ENCODE measurements at regions not wholly inside any gene's neighbourhood (a gene's known extent, or its start where the extent isn't known, plus 50 kb on each side); places are given as distances from the start of the nearest gene placed in this dataset.

DNA sequence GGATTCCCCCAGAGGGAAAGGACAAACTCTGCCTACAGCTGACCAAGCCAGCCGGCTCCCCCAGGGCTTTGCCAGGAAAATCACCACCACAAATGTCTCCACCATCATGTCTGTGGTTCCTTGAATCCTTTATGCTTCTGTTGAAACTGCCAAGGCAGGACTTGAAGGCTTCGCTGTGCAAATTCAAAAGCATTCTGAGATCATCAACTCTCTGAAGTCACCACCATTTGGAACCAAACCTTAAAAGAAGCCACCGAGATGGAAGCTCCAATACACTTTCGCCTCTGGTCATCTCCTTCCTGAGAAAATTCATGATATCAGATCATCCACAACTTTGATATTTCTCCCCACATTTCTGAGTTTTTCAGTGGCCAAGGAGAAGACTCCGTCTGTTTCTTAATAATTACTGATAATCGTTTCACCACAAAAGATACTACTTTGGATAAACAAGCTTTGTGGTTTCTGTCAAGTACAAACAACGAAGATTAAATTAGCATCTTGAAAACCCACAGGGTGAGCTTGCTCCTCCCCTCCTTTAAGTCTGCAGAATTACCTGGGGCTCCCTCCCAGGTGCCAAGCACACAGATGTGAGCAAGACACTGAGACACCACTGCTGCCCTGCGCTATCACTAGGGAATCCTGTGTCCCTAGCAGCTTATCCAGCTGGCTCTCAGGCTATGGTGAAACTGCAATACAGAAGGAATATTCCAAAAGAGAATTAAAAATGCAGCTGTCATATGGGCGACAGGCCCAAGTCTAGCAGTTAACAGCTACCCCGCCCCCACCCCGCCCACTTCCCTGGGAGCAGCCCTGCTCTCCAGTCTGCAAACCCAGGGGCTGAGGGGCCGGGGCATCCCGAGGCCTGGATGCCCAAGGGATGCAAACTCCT, 125.0 kb upstream of the TBL1X start:
- no peak for DNase-seq (ENCODE audit: extremely low read depth, low read depth)

DNA sequence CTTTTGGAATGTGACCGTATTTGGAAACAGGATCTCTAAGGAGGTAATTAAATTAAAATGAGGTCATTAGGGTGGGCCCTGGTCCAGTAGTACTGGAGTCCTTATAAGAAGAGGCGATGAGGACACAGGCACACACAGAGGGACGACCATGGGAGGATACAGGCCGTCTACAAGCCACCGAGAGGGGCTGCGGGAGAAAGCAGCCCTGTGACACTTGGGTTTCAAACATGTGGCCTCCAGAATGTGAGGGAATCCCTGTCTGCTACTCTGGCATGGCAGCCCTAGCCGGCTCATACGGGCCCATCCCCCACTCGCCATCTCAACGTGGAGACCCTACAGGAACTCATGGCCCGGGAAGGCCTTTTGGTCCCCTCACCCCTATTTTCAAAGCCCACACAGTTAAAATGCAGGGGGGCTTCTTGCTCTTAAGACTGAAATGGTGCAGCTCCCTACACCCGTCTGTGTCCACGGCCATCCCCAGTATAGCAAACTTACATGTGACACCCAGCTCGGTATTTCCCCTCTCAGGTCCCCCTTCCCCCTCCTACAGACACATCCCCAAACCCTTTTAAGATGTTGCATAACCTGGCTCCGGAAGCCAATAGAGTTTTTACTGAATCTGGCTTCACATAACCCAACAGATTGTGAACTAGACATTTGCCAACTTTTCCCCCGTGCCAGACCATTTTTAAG, 124.1 kb upstream of the TBL1X start:
- no peak for DNase-seq (ENCODE audit: extremely low read depth, low read depth)

DNA sequence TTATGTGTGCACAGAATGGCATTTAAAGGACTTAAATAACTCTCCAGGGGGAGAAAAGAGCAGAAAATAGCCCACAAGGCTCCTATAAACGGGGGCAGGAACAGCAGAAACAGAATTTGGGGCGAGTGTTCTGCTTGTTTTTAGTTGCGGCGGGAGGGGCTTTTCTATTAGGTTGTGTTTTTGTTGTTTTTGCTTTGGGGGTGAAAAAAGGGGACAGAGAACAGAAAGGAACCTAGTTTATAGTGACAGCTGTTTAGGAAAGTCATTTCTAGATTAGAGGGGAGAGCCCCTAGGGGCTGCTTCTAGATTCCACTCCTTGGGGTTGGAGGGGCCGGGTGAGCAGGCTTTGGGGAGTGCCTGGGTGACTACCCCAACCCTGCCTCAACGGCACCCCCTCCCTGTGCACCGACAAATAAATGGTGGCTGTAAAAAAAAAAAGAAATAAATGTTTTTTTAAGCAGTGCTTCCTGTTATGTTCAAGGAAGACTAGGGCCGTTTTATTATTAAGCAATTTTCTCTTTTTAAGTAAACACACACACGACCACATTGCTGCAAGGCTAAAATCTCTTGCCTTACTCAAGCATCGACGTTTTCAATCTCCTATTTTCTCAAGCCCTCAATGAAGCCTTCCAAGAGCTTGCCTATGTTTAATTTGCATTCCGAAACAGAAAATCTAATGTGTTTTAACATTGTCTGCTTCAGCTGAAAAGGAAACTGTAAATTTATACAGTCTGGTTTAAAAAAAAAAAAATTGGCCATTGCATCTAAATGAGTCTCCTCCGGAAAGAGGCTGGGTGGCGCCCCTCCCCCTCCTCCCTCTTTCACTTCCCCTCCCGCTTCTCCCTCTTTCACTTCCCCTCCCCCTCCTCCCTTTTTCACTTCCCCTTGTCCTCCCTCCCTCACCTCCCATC, 123.3 kb upstream of the TBL1X start:
- peak; percentile 47 for DNase-seq (ENCODE audit: extremely low read depth, low read depth)

DNA sequence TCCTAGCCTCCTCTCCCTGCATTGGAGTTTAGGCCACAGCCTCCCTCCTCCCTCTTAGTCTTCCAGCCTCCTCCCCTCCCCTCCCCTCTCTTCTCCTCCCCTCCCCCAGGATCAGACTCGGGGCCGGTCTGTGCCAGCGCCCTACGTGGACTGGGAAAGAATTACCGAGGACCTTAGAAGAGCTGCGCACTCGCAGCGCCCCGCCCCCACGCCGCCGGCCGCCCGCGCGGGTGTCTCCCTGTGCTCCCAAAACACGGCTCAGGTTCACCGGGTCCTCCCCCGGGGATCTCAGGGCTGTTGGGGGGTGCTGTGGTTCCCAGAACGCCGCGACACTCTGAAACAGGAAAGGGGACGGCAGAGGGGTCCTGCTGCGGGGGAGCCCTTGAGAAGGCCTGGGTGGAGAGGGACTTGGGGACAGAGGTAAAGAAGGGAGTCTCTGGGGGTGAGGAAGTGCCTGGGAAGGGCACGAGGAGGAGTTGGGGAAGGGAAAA, 122.3 kb upstream of the TBL1X start:
- peak; percentile 91 for DNase-seq (ENCODE audit: extremely low read depth, low read depth)

DNA sequence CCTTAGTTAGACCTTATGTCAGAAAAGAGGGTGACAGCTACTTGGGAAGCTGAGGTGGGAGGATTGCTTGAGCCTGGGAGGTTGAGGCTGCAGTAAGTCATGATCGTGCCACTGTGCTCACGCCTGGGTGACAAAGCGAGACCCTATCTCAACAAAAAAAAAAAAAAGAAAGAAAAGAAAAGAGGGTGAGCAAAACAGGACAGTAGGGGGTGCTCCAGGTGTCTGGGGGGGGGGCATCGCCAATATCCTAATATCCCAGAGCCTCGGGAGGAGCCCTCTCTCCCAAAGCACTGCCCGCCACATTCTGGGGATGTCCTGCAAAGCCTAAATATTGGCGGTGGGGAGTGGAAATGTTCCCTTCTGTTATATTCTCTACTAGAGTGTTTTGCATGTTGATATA, 120.9 kb upstream of the TBL1X start:
- no peak for DNase-seq (ENCODE audit: extremely low read depth, low read depth)

DNA sequence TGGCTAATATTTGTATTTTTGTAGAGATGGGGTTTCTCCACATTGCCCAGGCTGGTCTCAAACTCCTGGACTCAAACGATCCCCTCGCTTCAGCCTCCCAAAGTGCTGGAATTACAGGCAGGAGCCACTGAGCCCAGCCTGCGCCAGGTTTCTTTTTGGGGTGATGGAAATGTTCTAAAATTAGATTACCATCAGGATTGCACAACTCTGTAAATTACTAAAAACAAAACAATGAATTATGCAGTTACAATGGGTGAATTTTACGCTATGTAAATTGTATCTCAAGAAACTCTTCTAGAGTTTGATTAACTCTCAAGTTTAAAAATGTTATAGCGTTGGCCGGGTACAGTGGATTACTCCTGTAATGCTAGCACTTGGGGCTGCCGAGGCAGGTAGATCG, 118.9 kb upstream of the TBL1X start:
- no peak for DNase-seq (ENCODE audit: extremely low read depth, low read depth)

DNA sequence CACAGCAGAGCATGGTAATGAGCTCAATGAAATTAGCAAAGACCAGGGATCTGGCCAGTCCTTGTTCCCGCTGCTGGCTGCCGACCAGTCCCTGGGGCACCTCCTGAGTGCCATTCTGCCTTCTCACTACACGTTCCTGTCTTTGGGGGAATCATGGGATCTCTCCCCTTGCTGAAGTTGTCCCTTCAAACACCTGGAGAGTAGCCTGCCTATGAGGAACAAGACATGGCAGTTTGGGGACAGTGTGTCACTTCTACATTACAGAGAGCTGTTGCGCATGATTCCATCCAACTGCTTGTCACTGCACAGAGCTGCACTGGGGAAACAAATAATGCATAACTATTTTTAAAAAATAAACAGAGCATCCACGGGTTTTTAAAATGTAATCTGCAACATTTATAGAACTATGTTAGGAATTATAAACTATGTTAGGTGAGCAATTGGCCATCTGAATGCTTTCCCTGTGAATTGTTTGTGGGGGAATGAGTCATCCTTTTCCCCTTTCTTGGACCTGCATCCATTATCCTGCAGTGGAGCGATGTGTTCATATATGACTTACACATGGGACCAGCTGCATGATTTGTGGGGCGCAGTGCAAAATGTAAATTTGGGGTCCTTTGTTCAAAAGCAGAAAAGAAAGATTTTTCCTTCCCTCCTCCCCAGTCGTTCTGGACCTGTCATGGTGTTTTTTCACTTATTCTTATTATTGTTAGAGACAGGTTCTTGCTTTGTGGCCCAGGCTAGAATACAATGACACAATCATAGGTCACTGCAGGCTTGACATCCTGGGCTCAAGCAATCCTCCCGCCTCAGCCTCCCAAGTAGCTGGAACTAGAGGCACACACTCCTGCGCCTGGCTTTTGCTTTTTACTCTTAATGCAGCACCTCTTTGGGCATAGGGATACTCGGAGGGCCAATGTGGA, 115.0 kb upstream of the TBL1X start:
- no peak for DNase-seq (ENCODE audit: extremely low read depth, low read depth)

DNA sequence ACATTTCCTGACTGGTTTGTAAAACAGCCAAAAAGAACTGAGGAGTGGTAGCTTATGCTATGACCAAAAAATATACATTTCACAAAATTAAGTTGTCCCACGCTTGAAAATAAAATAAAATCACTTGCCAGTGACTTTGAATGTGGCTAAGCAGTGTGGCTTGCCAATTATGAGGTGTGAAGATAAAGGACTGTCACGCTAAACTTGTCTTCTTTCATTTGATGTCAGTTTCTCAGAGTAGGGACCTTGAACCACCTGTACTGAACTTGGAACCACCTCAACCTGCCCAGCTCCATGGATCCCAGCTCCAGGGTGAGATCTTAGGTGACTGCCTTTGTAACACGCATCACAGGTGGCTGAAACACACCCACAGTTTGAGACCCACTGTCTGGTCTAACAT, 113.7 kb upstream of the TBL1X start:
- DNase-seq (ENCODE audit: extremely low read depth, low read depth) = no peak

DNA sequence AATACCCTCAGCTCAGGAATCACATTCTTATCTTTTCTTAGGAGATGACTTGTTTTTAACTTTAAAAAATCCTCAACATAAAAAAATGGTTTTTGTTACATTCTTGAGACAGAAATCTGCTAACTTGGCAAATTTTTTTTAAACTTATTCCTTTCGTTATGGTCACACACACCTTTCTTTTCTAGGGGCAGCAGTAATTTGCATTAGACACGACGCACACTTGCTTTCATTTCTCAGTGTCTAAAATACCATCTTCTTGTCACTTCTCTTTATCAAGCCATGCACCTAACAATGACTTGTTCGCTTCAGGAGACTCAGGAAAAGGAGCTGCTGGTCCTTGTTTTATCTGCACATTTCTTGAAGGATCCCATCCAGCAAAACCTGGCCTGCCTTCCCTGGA, 112.6 kb upstream of the TBL1X start:
- DNase-seq (ENCODE audit: extremely low read depth, low read depth) = peak; percentile 8

DNA sequence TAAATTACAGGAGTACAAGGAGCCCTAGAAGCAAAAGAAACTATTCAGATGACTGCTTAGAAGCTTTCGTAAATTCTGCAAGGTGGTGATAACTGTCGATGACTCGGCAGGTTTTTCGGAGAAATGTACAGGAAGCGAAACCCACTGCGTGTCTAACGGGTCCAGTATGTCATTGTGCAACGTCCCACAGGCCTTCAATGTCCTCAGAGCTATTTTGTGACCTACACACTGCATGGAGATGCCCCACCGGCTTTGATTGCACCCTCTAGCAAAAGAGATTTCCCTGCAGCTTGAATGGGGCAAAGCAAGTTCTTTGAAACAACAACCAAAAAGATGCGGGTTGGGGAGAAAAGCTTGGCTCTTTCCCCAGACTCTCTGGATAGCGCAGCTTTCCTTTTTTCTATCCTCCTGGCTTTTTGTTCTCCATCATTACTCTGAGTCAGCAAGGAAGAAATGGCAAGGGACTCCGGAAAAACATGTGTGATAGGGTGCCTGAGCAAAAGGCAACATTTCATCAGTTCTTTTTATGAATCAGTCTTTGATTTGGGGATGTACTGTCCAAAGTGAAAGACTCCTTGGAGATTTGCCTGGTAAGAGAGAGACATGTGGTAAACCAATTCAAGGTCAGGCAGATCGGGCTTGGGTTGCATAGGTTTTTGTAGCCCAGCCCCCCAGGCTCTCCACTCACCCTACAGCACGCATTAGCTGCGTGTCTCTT, 112.0 kb upstream of the TBL1X start:
- peak; percentile 69 for DNase-seq (ENCODE audit: extremely low read depth, low read depth)

DNA sequence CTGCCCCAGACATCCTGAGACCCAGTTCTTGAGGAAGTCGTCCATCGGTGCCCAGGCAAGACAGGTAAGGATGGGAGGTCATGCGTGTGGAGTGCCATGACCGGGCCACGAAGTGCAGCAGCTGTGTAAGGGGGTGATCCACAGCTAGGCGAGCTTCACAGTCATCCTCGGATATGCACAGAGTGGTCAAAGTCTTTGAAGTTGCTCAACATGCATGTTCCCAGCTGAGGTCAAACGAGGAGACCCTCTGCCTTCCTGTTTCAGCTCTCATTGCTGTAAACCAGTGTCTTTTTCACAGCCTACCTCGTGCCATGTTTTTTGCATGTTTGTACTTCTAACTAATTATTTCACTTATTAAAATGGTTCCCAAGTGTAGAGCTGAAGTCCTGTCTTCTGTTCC, 109.9 kb upstream of the TBL1X start:
- DNase-seq (ENCODE audit: extremely low read depth, low read depth) = no peak

DNA sequence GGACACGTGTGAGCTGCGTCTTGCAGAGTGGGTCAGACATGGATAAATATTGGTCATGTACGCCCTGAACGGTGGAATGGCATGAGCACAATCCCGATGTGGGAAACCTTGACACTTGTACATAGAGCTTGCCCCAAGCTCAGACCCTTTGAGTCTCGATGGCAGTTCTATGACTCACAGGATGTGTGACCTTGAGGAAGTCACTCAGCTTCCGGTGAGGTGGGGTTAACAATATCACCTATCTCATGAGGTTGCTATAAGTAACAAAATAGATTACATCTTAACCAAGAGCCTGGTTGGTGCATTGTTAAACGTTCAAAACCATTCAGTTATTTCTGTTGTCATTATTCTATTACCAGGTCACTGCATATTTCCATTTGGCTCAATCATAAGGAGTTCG, 109.1 kb upstream of the TBL1X start:
- DNase-seq (ENCODE audit: extremely low read depth, low read depth) = no peak

DNA sequence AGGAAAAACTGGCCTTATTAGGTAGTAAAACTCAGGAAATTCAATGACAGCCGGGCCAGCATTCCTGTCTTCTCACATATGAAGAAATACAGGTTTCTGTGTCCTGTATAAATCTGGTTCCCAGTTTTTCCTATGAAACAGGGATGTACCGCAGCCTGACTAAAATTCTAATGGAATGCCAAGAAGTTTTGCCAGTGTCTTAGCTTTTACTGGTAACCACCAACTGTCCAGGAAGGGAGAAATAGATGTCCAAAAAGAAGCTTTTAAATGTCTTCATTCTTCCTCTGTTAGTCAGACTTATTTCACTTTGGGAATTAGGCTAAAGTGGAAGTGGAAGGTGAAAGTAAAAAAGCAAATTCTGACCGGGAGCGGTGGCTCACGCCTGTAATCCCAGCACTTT, 108.0 kb upstream of the TBL1X start:
- no peak for DNase-seq (ENCODE audit: extremely low read depth, low read depth)

DNA sequence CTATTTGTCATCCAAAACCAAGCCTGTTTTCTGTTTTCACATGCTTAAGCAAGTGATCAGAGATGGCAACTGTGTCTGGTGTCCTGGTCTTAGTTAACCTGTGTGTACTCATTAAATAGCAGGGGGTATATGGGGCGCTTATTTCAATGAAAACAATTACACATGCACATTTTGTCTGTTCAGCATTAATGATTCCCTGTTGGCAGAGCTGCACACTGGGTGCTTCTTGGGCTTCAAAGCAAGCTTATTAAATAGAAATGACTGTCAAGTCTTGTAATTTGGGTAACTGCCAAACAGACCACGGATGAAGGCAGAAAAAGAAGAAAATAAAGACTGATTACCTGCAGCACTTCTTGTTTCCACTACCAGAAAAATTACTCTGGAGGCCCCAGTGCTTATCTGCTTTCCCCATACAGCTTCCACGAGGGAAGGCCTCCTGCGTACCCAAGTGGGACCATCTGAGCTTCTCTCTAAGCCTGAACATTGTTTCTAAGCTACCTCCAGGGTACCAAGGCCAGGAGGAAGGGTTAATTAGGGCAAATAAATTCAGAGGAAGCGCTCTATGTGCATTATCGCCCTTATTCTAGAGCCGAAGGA, 107.2 kb upstream of the TBL1X start:
- DNase-seq (ENCODE audit: extremely low read depth, low read depth) = no peak

DNA sequence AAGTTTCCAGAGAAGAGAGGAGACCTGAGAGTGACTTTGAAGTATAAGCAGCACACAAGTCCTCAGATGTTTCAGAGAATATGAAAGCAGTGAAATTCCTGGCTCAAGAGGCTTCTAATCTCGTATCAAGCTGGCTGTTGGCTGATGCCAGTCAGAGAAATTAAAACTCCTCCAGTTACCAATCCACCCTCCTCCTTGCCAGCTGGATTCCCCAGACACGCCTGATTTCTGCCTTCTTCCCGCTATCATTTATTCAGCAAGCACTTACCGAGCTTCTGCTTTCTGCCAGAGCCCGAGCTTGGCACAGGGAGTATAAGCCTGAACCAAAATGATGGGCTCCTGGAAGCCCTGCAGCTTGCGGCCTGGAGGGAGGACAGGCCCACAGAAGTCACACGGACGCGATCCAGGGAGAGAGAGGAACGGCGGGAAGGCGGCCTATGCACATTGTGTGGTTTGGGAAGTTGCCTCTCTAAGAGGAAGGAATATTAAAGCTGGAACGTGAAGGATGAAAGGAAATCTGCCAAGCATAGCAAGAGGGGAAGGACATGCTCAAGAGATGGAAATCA, 102.4 kb upstream of the TBL1X start:
- no peak for DNase-seq (ENCODE audit: extremely low read depth, low read depth)

DNA sequence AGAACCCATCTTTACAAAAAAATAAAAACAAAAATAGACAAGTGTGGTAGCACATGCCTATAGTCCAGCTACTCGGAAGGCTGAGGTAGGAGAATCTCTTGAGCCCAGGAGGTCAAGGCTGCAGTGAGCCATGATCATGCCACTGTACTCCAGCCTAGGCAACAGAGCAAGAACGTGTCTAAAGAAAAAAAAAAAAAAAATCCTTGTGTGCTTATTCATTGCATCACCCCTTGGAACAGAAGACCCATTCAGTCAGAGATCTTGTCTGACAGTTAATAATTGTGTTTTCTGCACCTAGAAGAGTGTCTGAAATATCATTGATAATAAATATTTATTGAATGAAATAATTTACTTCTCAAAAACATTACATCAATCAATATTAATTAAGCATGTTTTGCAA, 97.4 kb upstream of the TBL1X start:
- no peak for DNase-seq (ENCODE audit: extremely low read depth, low read depth)

DNA sequence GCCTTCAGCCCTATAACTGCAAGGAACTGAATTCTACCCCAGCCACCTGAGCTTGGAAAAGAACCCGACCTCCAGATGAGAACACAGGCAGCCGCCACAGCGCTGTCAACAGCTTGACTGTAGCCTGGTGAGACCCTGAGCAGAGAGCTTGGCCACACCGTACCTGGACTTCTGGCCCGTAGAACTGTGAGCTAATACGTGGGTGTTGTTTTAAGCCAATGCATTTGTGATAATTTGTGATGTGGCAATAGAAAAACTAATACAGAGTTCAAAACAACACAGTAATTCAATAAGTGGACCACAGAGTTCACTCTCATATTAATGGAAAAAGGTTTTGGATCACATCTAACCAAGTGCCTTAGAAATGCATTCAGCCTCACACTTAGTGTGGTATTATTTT, 96.6 kb upstream of the TBL1X start:
- no peak for DNase-seq (ENCODE audit: extremely low read depth, low read depth)

DNA sequence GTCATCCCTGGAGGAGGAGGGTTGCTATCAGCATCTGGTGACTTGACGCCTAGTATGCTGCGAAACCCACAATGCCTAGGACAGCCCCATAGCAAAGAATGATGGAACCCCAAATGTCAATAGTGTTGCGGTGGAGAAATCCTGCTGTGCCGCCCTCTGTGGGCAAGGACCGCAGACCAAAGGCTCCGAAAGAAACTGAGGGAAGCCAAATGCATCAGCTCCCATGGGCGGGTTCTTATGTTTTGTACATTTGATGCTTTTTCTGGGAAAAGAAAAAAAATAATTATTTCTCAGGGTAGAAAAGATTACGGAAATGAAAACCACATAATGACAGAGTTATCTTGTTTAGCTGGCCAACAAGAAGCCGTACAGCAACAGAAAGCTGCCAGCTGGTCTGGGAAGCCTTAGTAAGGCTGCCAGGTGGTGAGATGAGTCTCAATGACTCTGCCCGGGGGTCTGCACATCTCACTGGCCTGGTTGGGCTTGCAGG, 95.0 kb upstream of the TBL1X start:
- no peak for DNase-seq (ENCODE audit: extremely low read depth, low read depth)

All from NCI-H460 (cell line).